OCI-M2 (cell line): ENCODE measurements at regions not wholly inside any gene's neighbourhood (a gene's known extent, or its start where the extent isn't known, plus 50 kb on each side); places are given as distances from the start of the nearest gene placed in this dataset.
"Not testable (repeated sequence)": the region's sequence is repeated elsewhere in the genome, so short reads cannot be mapped to it uniquely, and the experiment has no call there.

Source experiments
- DNase-seq: peaks from one replicate; lab custom pipeline; 2025; ENCODE audit not compliant: unreplicated experiment; lab: John Stamatoyannopoulos, UW

DNA sequence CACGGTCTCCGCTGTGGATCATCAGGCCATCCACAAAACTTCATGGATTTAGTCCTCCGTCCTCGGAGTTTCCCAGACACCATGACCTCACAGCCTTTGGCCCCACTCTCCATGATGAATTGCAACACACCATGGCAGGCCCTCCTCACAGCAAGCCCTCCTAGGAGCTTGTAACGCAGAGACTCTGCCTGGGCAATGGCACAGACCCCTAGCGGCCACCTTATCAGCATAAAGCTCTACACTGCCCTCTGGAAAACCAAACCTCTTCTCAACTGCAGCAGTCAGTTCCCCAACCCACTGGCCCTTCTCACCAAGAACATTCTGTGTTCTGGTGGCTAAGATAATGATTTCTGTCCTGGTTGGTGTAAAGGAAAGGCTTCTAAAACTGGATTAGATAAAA lies 238.4 kb upstream of the USP15 start:
- DNase-seq, result no peak

DNA sequence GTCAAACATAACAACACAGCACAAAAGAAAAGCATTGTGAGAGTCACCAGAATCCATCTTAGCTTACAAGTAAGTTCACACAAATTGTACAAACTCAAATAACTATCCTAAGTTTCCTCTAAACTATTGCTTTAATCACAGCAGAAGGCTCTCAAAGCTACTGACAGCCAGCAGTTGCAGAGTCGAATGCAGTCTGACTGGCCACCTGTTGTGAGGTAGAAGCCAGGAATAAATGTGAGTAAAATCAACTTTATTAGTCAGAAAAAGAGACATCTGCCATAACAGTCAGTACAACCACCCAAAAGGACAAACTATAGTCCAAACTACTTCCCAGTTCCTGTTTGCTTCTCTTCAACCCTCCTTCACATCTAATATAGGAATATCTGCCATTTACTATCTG lies 231.7 kb upstream of the USP15 start:
- no peak for DNase-seq

GRCh38 chr12:62032870-62033269 lies 227.3 kb upstream of the USP15 start:
- DNase-seq, result no peak

- no peak for DNase-seq
These were observed 215.6 kb upstream of the USP15 start for GRCh38 chr12:62044450-62045135.

- no peak for DNase-seq
These were observed 215.0 kb upstream of the USP15 start for GRCh38 chr12:62045211-62045610.

DNA sequence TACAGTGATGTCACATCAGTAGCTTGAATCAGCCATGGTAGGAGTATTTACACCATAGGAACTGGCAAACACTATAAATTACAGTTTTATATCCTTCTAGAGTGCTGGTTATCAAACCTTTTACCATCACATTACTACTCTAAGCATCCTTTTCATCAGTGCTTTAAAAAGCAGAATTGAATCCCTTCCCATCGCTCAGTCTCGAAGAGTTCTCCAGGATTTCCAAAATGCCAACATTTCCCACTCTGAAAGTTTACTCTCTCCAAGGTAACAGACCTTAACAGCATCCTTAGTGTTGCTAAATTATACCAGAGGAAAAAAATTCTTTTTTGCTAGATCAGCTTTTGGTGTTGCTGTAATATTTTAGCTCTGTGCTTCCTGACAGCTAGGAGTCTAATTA lies 209.4 kb upstream of the USP15 start:
- no peak for DNase-seq

DNA sequence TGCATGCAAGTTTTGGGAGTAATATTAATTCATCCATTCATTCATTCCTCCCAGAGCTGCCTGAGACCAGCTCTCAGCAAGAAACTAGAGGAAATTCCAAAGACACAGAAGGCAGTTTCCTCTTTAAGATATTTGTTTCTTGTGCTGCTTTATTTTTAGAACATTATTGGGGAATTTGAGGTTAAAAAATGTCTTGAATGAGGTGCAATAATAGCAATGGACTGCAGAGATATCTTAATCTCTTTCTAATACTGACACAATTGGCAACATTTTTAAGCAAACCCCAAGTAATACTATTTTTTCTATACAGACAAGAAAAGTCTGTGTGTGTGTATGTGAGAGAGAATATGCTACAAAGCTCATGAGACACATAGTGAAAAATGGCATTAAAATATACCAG lies 190.2 kb upstream of the USP15 start:
- no peak for DNase-seq

- not testable (repeated sequence) for DNase-seq
These were observed 187.0 kb upstream of the USP15 start for GRCh38 chr12:62073236-62073635.

- DNase-seq, result no peak
These were observed 184.3 kb upstream of the USP15 start for GRCh38 chr12:62075870-62076269.

GRCh38 chr12:62078020-62078419 lies 182.2 kb upstream of the USP15 start:
- DNase-seq, result no peak

- DNase-seq, result no peak
These were observed 177.8 kb upstream of the USP15 start for GRCh38 chr12:62082448-62082847.

- DNase-seq, result no peak
These were observed 162.1 kb upstream of the USP15 start for GRCh38 chr12:62098132-62098531.

- DNase-seq, result no peak
These were observed 156.5 kb upstream of the USP15 start for GRCh38 chr12:62103748-62104147.

DNA sequence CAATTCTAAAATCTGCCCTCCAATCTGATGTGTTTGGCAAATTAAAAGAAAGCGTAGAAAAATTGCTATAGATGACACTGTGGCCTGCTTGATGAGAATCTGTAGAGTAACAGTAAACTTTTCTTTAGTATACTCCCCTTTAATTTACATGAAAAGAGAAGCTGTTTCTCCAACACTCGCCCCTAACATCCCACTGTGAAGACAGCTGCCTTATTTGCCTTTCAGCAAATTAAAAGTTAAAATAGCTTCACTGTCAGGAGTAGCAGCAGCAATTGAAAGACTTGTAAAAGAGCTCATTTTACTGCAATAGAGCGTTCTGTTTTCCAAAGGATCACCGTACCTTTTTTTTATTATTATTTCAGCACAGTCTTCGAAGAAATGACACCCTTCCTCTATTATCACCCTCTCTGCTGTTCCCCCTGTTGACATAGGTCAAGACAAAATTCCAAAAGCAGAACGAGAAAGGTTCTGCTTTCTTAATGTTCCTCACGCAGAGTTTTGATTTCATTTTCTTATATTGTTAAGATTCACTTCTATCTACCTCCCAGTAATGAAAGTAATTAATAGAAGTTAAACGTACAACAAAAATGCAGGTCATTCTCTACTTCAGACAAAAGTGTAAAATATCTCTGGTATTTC lies 153.5 kb upstream of the USP15 start:
- DNase-seq, result no peak

GRCh38 chr12:62113366-62114011 lies 146.7 kb upstream of the USP15 start:
- DNase-seq, result no peak

- DNase-seq, result no peak
These were observed 143.2 kb upstream of the USP15 start for GRCh38 chr12:62116986-62117385.

DNA sequence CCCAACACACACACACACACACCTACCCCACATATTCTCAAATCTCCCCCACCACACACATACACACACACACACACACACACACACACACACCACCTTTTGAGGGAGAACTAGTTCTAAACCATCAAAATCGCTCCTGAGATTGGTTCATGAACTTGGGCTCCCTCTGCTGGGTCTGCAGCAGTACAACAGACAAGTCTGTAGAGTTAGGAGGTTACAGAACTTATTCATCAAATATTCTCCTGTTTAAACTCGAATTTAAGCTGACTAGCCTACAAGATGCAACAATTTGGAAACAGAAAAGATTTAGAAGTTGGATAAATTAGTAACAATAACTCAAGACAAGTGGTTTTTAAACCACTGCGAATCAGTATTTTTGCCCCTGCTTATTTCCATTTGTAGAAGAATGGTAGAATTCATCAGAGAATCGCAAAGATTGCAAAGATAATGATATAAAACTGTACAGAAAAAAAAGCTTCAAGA lies 136.4 kb upstream of the USP15 start:
- DNase-seq, result peak; percentile 1

DNA sequence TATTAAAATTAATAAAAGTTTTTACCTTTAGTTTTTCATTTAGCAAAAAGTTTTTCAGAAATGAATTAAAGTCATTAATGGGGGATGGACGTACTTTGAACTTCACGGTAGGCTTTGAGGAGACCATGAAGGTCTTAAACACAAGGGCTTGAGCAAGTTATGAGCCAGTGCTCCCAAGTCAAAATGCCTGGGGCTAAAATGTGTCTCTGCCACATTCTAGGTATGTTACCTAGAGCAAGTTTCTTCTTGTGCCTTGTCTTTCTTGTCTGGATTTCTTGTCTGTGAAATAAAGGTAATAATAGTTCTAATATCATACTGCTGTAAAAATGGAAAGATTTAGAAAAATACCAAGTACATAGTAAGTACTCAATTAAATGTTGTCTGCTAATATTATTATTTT lies 132.7 kb upstream of the USP15 start:
- no peak for DNase-seq

GRCh38 chr12:62128175-62128975 lies 131.8 kb upstream of the USP15 start:
- no peak for DNase-seq

DNA sequence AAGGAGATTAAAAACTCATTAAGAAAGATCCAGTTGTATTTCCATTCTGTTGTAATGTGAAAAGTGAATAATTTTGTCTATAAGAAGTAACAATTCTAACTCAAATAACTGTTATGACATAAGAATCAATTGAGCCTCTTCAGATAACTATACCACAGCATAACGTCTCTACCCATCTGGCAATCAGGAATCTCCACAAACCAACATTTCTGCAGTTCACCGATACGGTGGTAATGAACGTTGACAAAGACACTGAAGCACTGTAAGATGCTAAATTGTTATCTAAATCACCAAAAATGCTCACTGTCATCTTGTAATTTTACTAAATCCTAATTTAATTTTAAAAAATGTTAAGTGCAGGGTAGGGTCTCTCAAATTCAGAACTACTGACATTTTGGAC lies 130.9 kb upstream of the USP15 start:
- DNase-seq, result no peak

- DNase-seq, result no peak
These were observed 129.8 kb upstream of the USP15 start for GRCh38 chr12:62130402-62130801.
